B cell (primary cell): ENCODE measurements at regions not wholly inside any gene's neighbourhood (a gene's known extent, or its start where the extent isn't known, plus 50 kb on each side); places are given as distances from the start of the nearest gene placed in this dataset.

Source experiments
- CTCF ChIP-seq: fragments of 200-600 bp; IDR thresholded peaks from one replicate; pipeline ENCODE4 v1.8.0; 2022; ENCODE audit warnings: antibody characterized with exemption, mild to moderate bottlenecking
- EZH2 ChIP-seq: IDR thresholded peaks from 2 replicates; pipeline ENCODE4 v1.6.1; 2012; ENCODE audit warnings: borderline replicate concordance, low read depth, mild to moderate bottlenecking, moderate library complexity, low read length; ENCODE audit not compliant: insufficient read depth, poor library complexity, severe bottlenecking

GRCh38 chr2:82084679-82085392 lies 1780.3 kb upstream of the LRRTM1 start:
- TF ChIP-seq CTCF (no peak), EZH2 (no peak)
